CD4-positive, alpha-beta T cell treated with Interferon alpha-2 for 1 hour (primary cell): ENCODE measurements at regions not wholly inside any gene's neighbourhood (a gene's known extent, or its start where the extent isn't known, plus 50 kb on each side); places are given as distances from the start of the nearest gene placed in this dataset.

Source experiments
- DNase-seq, 2 donors: peaks; one replicate each; pipeline ENCODE4 v3.0.0-alpha.2; 2020 to 2022

GRCh38 chr6:12593771-12594529, 122.6 kb upstream of the PHACTR1 start:
- no peak for DNase-seq

- no peak for DNase-seq
Observed at GRCh38 chr6:12594530-12594893, 122.1 kb upstream of the PHACTR1 start.

- no peak for DNase-seq
Observed at GRCh38 chr6:12595161-12595811, 121.3 kb upstream of the PHACTR1 start.

- DNase-seq = no peak
Observed at GRCh38 chr6:12596731-12597130, 119.8 kb upstream of the PHACTR1 start.

GRCh38 chr6:12598919-12599318, 117.6 kb upstream of the PHACTR1 start:
- DNase-seq = no peak

GRCh38 chr6:12601881-12602280, 114.7 kb upstream of the PHACTR1 start:
- DNase-seq = no peak

- DNase-seq = no peak
Observed at GRCh38 chr6:12602342-12602741, 114.2 kb upstream of the PHACTR1 start.

- no peak for DNase-seq
Observed at GRCh38 chr6:12602951-12603672, 113.5 kb upstream of the PHACTR1 start.

- DNase-seq = no peak
Observed at GRCh38 chr6:12603673-12604049, 112.9 kb upstream of the PHACTR1 start.

- peak; percentile 29 to 48 for DNase-seq
Observed at GRCh38 chr6:12605888-12606345, 110.7 kb upstream of the PHACTR1 start.

GRCh38 chr6:12606616-12607015, 110.0 kb upstream of the PHACTR1 start:
- no peak for DNase-seq

GRCh38 chr6:12608016-12608860, 108.3 kb upstream of the PHACTR1 start:
- DNase-seq = no peak

- DNase-seq = no peak
Observed at GRCh38 chr6:12608874-12609273, 107.7 kb upstream of the PHACTR1 start.

- no peak for DNase-seq
Observed at GRCh38 chr6:12609751-12610150, 106.8 kb upstream of the PHACTR1 start.

- no peak for DNase-seq
Observed at GRCh38 chr6:12610862-12611261, 105.7 kb upstream of the PHACTR1 start.

- no peak for DNase-seq
Observed at GRCh38 chr6:12613811-12614210, 102.8 kb upstream of the PHACTR1 start.

GRCh38 chr6:12614456-12614855, 102.1 kb upstream of the PHACTR1 start:
- no peak for DNase-seq

- no peak for DNase-seq
Observed at GRCh38 chr6:12618296-12618695, 98.3 kb upstream of the PHACTR1 start.

GRCh38 chr6:12621754-12622153, 94.8 kb upstream of the PHACTR1 start:
- peak in 1 of 2 donors; percentile 4 for DNase-seq

GRCh38 chr6:12622566-12622965, 94.0 kb upstream of the PHACTR1 start:
- DNase-seq = no peak

- DNase-seq = no peak
Observed at GRCh38 chr6:12624142-12624837, 92.3 kb upstream of the PHACTR1 start.

GRCh38 chr6:12627053-12627452, 89.5 kb upstream of the PHACTR1 start:
- no peak for DNase-seq
